SK-N-SH treated with all-trans-retinoic acid at 6 μM for 48 hours (cell line): ENCODE measurements at regions not wholly inside any gene's neighbourhood (a gene's known extent, or its start where the extent isn't known, plus 50 kb on each side); places are given as distances from the start of the nearest gene placed in this dataset.

Source experiments
- ARNTL ChIP-seq: fragments of 450-650 bp; formaldehyde crosslinking; IDR thresholded peaks from 2 replicates; pipeline ENCODE4 v1.5.0; 2020; ENCODE audit warnings: low read depth, mild to moderate bottlenecking, moderate library complexity, borderline replicate concordance
- CSDC2 ChIP-seq: fragments of 250-450 bp; sonication (Bioruptor Pico); IDR thresholded peaks from 2 replicates; pipeline ENCODE4 v1.5.0; 2020; ENCODE audit warnings: mild to moderate bottlenecking, moderate library complexity
- CSRNP3 ChIP-seq: fragments of 250-450 bp; sonication (Bioruptor Pico); IDR thresholded peaks from 2 replicates; pipeline ENCODE4 v1.5.1; 2021; ENCODE audit warnings: mild to moderate bottlenecking, moderate library complexity
- PATZ1 ChIP-seq: fragments of 250-450 bp; sonication (Bioruptor Pico); IDR thresholded peaks from 2 replicates; pipeline ENCODE4 v1.8.0; 2020; ENCODE audit warnings: mild to moderate bottlenecking, moderate library complexity, borderline replicate concordance
- PPARA ChIP-seq: fragments of 250-450 bp; sonication (Bioruptor Pico); IDR thresholded peaks from 2 replicates; pipeline ENCODE4 v1.5.0; 2020; ENCODE audit warnings: mild to moderate bottlenecking, borderline replicate concordance

GRCh38 chr2:164439235-164439634 lies 182.0 kb downstream of the GRB14 start:
- no peak for TF ChIP-seq PPARA (CRISPR knock-in tag)
- no peak for TF ChIP-seq PATZ1 (CRISPR knock-in tag)
- no peak for TF ChIP-seq CSRNP3 (CRISPR knock-in tag)
- TF ChIP-seq ARNTL (CRISPR knock-in tag) = no peak
- no peak for TF ChIP-seq CSDC2 (CRISPR knock-in tag)
